ENCODE measurements at regions not wholly inside any gene's neighbourhood (a gene's known extent, or its start where the extent isn't known, plus 50 kb on each side); places are given as distances from the start of the nearest gene placed in this dataset.

DNA sequence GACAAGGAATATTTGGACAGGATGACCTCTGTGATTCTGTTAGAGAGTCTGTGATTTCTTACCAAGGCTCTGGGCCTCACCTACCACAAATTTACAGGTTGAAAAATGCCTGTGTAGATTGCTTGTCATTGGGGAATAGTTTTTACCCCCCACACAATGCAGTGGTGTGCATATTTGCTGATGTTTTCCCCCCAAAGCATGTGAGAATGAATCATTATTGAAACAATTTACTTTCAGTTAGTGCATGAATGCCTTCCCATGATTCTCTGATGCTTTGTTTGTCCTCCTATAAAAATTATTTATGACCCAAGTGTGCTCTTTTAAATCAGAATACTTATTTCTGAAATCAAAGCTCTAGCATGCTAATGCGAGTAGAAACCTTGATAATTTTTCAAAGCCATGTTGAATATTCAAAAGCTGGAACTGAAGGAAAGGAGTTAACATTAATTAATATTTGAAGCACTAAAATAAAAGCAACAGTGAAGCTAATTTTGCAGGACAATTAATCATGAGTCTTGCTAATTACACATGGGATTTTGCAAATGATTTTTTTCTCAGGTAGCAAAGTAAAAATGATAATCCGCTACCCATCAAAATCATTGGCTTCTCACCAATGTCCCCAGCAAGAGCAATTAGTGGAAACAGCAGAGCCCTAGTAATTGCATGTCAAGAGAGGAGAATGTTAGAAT lies 361.2 kb upstream of the HNRNPA3 start:
- no peaks in the 10 kb centered on the region for H3K4me1 Mint-ChIP-seq (ENCODE audit: low read depth)
- no peak overlapping the region for H3K27ac Mint-ChIP-seq
- H3K27me3 Mint-ChIP-seq (ENCODE audit: insufficient read depth) = no peaks in the 10 kb centered on the region
- peaks cover 5% of the 10 kb centered on the region; the same call in 1 of the 2 replicates for H3K9me3 Mint-ChIP-seq
- H3K4me3 Mint-ChIP-seq = no peak overlapping the region
- TF ChIP-seq CTCF (IDR thresholded peaks at IDR 0.05) = no peak
- no peak for DNase-seq
- no peaks in the 10 kb centered on the region for H3K36me3 Mint-ChIP-seq (ENCODE audit: low read depth)

DNA sequence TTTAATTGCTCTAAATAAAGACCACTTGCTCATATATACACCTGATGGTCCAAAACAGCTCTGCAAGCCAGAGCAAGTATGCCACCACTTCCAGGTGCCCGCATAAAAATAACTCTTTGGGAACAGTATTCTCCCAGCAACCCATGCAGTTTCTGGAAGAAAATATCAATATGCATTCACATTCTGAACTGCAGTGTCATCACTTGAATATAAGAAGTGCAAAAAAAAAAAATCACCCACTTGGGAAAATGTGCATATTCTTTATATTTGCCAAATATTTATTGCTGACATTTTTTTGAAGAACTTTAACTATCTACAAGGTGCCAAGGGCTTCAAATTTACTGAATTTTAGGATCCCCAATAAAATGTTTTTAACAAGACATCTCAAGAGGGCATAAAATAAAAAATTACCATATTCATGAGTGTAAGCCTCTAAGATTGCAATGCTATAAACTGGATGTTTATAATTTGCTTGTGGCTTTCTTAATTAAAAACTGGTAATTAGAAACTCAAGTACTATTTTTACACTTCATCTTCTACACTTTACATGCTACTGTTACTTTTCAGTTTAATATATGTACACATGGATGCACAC lies 360.6 kb upstream of the HNRNPA3 start:
- Mint-ChIP-seq H3K27me3 (ENCODE audit: insufficient read depth) (peaks cover 2% of the 10 kb centered on the region), H3K9me3 (peaks cover 5% of the 10 kb centered on the region; the same call in 1 of the 2 replicates), H3K4me1 (ENCODE audit: low read depth) (no peaks in the 10 kb centered on the region), H3K27ac (no peak overlapping the region), H3K4me3 (no peak overlapping the region), H3K36me3 (ENCODE audit: low read depth) (no peaks in the 10 kb centered on the region)
- TF ChIP-seq CTCF (IDR thresholded peaks at IDR 0.05) = no peak
- no peak for DNase-seq

DNA sequence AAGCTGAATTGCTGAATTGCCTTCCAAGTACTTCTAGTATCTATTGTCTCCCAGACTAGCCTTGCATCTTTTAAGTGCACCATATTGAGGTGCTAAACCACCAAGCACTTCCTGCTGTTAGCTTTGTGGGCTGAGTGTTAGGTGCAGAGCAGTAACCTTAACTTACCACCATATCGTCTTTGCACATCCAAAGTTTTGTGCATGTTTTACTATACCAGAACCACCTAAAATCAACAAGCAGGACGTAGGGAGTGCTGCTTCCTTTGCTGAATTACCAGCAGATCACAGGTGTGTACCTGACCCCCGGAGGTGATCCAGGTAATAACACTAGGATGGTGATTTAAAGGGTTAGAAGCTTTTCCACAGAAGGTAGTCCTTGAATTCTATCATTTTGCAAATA lies 359.9 kb upstream of the HNRNPA3 start:
- Mint-ChIP-seq H3K4me3 (no peak overlapping the region), H3K27me3 (ENCODE audit: insufficient read depth) (peaks cover 2% of the 10 kb centered on the region), H3K36me3 (ENCODE audit: low read depth) (no peaks in the 10 kb centered on the region), H3K4me1 (ENCODE audit: low read depth) (no peaks in the 10 kb centered on the region), H3K27ac (no peak overlapping the region), H3K9me3 (peaks cover 5% of the 10 kb centered on the region; the same call in 1 of the 2 replicates)
- TF ChIP-seq CTCF (IDR thresholded peaks at IDR 0.05) = no peak
- DNase-seq = no peak

DNA sequence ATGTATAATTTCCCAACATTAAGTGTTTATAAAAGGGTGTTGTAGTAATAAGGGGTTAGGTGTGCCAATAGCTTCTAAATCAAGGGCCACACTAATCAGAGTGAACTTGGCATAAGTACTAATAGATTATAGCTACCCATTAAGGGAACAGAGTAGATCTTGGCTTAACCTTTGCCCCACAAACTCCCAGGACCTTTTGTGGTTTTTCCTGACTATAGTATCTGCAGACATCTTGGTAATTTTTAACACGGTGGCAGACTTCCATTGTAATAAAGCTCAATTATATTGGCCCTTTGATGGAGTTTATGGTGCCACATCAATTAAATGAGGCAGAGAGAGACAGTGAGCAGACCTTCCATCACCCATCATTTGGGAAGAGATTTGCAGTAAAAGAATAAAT lies 358.5 kb upstream of the HNRNPA3 start:
- H3K36me3 Mint-ChIP-seq (ENCODE audit: low read depth) = no peaks in the 10 kb centered on the region
- H3K9me3 Mint-ChIP-seq = peaks cover 5% of the 10 kb centered on the region; the same call in 1 of the 2 replicates
- no peak for TF ChIP-seq CTCF (IDR thresholded peaks at IDR 0.05)
- H3K27me3 Mint-ChIP-seq (ENCODE audit: insufficient read depth) = peaks cover 2% of the 10 kb centered on the region
- H3K27ac Mint-ChIP-seq = no peak overlapping the region
- H3K4me1 Mint-ChIP-seq (ENCODE audit: low read depth) = no peaks in the 10 kb centered on the region
- no peak for DNase-seq
- H3K4me3 Mint-ChIP-seq = no peak overlapping the region

DNA sequence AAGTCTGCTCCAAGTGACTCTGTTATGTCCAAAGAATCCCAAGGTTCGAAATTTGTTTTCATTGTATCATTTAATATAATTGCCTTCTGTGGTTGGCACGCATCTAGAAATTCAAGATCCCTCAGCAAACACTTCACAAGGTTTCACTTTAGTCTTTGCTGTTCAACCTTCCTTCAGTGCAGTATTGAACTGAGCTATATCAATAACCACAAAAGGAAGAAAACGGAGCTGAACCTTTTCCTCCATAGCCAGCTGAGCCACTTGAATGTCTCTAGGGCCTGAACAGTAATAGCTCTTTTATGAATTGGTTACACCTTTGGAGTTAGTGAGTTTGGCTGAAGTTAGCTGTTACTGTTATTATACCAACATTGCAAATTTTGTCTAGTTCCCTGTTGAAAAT lies 357.7 kb upstream of the HNRNPA3 start:
- H3K36me3 Mint-ChIP-seq (ENCODE audit: low read depth) = no peaks in the 10 kb centered on the region
- peaks cover 2% of the 10 kb centered on the region for H3K27me3 Mint-ChIP-seq (ENCODE audit: insufficient read depth)
- H3K27ac Mint-ChIP-seq = no peak overlapping the region
- no peak for DNase-seq
- peaks cover 5% of the 10 kb centered on the region; the same call in 1 of the 2 replicates for H3K9me3 Mint-ChIP-seq
- no peak for TF ChIP-seq CTCF (IDR thresholded peaks at IDR 0.05)
- H3K4me1 Mint-ChIP-seq (ENCODE audit: low read depth) = no peaks in the 10 kb centered on the region
- no peak overlapping the region for H3K4me3 Mint-ChIP-seq
